ENCODE measurements at regions not wholly inside any gene's neighbourhood (a gene's known extent, or its start where the extent isn't known, plus 50 kb on each side); places are given as distances from the start of the nearest gene placed in this dataset.

GRCh38 chr4:186958726-186959350 is 235.2 kb upstream of the FAT1 start:
- TF ChIP-seq CTCF (IDR thresholded peaks at IDR 0.05), result no peak
- TF ChIP-seq POLR2A (IDR thresholded peaks at IDR 0.05), result no peak
